OCI-LY1 (cell line): ENCODE measurements at regions not wholly inside any gene's neighbourhood (a gene's known extent, or its start where the extent isn't known, plus 50 kb on each side); places are given as distances from the start of the nearest gene placed in this dataset.

Experiments used
- CTCF ChIP-seq: fragments of 200-600 bp; sonication (generic), shearing (Covaris generic); IDR thresholded peaks from 2 replicates; pipeline ENCODE4 v1.5.1; 2017; ENCODE audit warnings: mild to moderate bottlenecking, antibody characterized with exemption, low read length, moderate library complexity, mixed read lengths
- EZH2 ChIP-seq: fragments of 200-600 bp; sonication (generic), shearing (Covaris generic); IDR thresholded peaks from 2 replicates; pipeline ENCODE4 v1.8.0; 2017; ENCODE audit warnings: borderline replicate concordance, mixed run types, mild to moderate bottlenecking, antibody characterized with exemption, low read length, moderate library complexity, mixed read lengths

GRCh38 chr14:46136456-46136855 is 515.1 kb downstream of the RPL10L start:
- TF ChIP-seq CTCF (no peak), EZH2 (no peak)
